ENCODE measurements at regions not wholly inside any gene's neighbourhood (a gene's known extent, or its start where the extent isn't known, plus 50 kb on each side); places are given as distances from the start of the nearest gene placed in this dataset.

DNA sequence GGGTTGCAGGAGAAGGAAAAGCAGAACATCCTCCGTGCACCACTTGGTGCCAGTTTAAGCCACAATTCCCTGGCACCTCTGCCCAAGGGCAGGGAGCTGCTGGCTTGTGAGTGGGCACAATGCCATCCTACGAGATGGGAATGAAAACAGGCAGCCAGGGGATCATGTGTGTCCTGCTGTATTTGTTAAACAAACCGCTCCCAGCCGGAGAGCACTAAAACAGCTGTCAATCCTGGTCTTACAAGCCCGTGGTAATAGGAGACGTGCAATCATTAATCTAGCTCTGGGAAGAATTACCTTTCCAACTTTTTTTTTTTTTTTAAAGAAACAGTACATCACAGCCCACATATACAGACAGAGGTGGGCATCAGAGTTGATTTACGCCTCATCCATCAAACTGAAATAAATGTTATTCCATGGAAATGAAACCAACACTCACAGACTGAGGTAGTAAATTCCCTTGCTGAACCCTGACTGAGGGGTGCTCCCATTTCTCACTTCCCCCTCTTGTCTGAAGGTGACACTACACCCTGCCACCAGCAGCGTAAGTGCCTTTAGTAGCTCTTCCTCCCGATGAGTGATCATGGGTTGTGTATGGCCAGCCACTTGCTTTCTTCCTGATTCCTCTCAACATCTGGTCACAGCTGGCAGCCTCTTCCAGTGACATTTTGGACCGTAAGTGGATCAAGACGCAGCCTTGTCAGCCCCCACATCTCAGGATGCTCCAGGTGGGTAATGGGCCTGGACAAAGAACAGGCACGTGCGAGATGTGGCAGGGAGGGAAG lies 143.8 kb downstream of the TEX36 start:
- peaks cover 12% of the 10 kb centered on the region for H3K27me3 Mint-ChIP-seq
- TF ChIP-seq CTCF (conservative IDR thresholded peaks at IDR 0.05), result no peak
- DNase-seq (ENCODE audit: extremely low spot score, unreplicated experiment), result no peak
- peak overlapping the region; percentile 15 for H3K4me3 Mint-ChIP-seq
- H3K9me3 Mint-ChIP-seq, result no peaks in the 10 kb centered on the region
- no peak overlapping the region for H3K27ac Mint-ChIP-seq
- H3K4me1 Mint-ChIP-seq (ENCODE audit: unreplicated experiment), result peaks cover 7% of the 10 kb centered on the region
- no peaks in the 10 kb centered on the region for H3K36me3 Mint-ChIP-seq

DNA sequence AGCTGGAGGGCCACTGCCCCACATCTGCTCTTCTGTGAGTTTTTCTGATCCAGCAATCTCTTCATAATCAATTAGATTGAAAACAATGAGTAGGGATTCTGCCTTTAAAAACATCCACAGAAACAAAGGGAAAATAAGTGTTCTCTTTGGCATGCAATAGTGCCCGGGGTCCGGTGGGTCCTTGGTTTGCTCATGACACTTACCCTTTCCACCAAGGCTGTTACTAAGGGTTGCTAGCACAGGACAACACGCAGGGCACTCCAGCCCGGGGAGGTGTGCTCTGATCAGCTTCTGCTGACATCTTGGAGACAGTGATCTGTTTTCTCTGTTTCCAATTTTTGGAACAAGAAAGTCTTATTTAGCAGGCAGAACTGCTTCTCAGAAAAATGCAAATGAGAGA lies 146.7 kb downstream of the TEX36 start:
- Mint-ChIP-seq H3K9me3 (no peaks in the 10 kb centered on the region), H3K36me3 (no peaks in the 10 kb centered on the region), H3K4me3 (no peak overlapping the region), H3K27me3 (peaks cover 15% of the 10 kb centered on the region), H3K4me1 (ENCODE audit: unreplicated experiment) (peaks cover 7% of the 10 kb centered on the region), H3K27ac (no peak overlapping the region)
- no peak for DNase-seq (ENCODE audit: extremely low spot score, unreplicated experiment)
- TF ChIP-seq CTCF (conservative IDR thresholded peaks at IDR 0.05), result no peak

- no peaks in the 10 kb centered on the region for H3K36me3 Mint-ChIP-seq
- DNase-seq (ENCODE audit: extremely low spot score, unreplicated experiment), result no peak
- H3K27me3 Mint-ChIP-seq, result peaks cover 18% of the 10 kb centered on the region
- no peaks in the 10 kb centered on the region for H3K9me3 Mint-ChIP-seq
- H3K27ac Mint-ChIP-seq, result no peak overlapping the region
- no peak for TF ChIP-seq CTCF (conservative IDR thresholded peaks at IDR 0.05)
- peaks cover 7% of the 10 kb centered on the region for H3K4me1 Mint-ChIP-seq (ENCODE audit: unreplicated experiment)
- no peak overlapping the region for H3K4me3 Mint-ChIP-seq
Measured at GRCh38 chr10:125535559-125535958, 147.4 kb downstream of the TEX36 start.

GRCh38 chr10:125534515-125534914 lies 148.4 kb downstream of the TEX36 start:
- no peak overlapping the region for H3K27ac Mint-ChIP-seq
- no peak for DNase-seq (ENCODE audit: extremely low spot score, unreplicated experiment)
- peaks cover 18% of the 10 kb centered on the region for H3K27me3 Mint-ChIP-seq
- H3K36me3 Mint-ChIP-seq, result no peaks in the 10 kb centered on the region
- H3K4me3 Mint-ChIP-seq, result no peak overlapping the region
- H3K4me1 Mint-ChIP-seq (ENCODE audit: unreplicated experiment), result peaks cover 8% of the 10 kb centered on the region
- H3K9me3 Mint-ChIP-seq, result peaks cover under 1% of the 10 kb centered on the region
- TF ChIP-seq CTCF (conservative IDR thresholded peaks at IDR 0.05), result no peak

GRCh38 chr10:125533866-125534265 lies 149.1 kb downstream of the TEX36 start:
- Mint-ChIP-seq H3K27me3 (peaks cover 18% of the 10 kb centered on the region), H3K4me3 (no peak overlapping the region), H3K27ac (no peak overlapping the region), H3K9me3 (peaks cover 6% of the 10 kb centered on the region), H3K36me3 (no peaks in the 10 kb centered on the region), H3K4me1 (ENCODE audit: unreplicated experiment) (peaks cover 12% of the 10 kb centered on the region)
- no peak for DNase-seq (ENCODE audit: extremely low spot score, unreplicated experiment)
- TF ChIP-seq CTCF (conservative IDR thresholded peaks at IDR 0.05), result no peak

Measured in type B pancreatic cell (in vitro differentiated cells).